ENCODE measurements at regions not wholly inside any gene's neighbourhood (a gene's known extent, or its start where the extent isn't known, plus 50 kb on each side); places are given as distances from the start of the nearest gene placed in this dataset.

GRCh38 chr4:149928507-149928906 is 112.9 kb upstream of the IQCM start:
- TF ChIP-seq CTCF (conservative IDR thresholded peaks at IDR 0.05) = no peak
- H3K27ac ChIP-seq = no peak overlapping the region

- no peak overlapping the region for H3K27ac ChIP-seq
- no peak for TF ChIP-seq CTCF (conservative IDR thresholded peaks at IDR 0.05)
Observed at GRCh38 chr4:149931431-149931830, 115.8 kb upstream of the IQCM start.

GRCh38 chr4:149932188-149932587 is 116.5 kb upstream of the IQCM start:
- TF ChIP-seq CTCF (conservative IDR thresholded peaks at IDR 0.05) = no peak
- H3K27ac ChIP-seq = no peak overlapping the region

GRCh38 chr4:149933120-149933519 is 117.5 kb upstream of the IQCM start:
- no peak overlapping the region for H3K27ac ChIP-seq
- no peak for TF ChIP-seq CTCF (conservative IDR thresholded peaks at IDR 0.05)

GRCh38 chr4:149933883-149934282 is 118.2 kb upstream of the IQCM start:
- no peak overlapping the region for H3K27ac ChIP-seq
- TF ChIP-seq CTCF (conservative IDR thresholded peaks at IDR 0.05) = no peak

- no peak overlapping the region for H3K27ac ChIP-seq
- no peak for TF ChIP-seq CTCF (conservative IDR thresholded peaks at IDR 0.05)
Observed at GRCh38 chr4:149949381-149949780, 128.9 kb upstream of the DCLK2 start.

GRCh38 chr4:149951152-149951900 is 126.9 kb upstream of the DCLK2 start:
- TF ChIP-seq CTCF (conservative IDR thresholded peaks at IDR 0.05) = no peak
- no peak overlapping the region for H3K27ac ChIP-seq
